Retinal pigment epithelial cell (primary cell): ENCODE measurements at regions not wholly inside any gene's neighbourhood (a gene's known extent, or its start where the extent isn't known, plus 50 kb on each side); places are given as distances from the start of the nearest gene placed in this dataset.

Experiments used
- DNase-seq: peaks from one replicate; pipeline ENCODE4 v3.0.0-alpha.2; 2010; ENCODE audit warnings: low read depth
- H3K4me3 ChIP-seq: 2 replicates; pipeline ENCODE4 v1.5.1; 2011; ENCODE audit warnings: mild to moderate bottlenecking, low read length, control low read depth, moderate library complexity
- TF ChIP-seq, protein P1 (sequence below): conservative IDR thresholded peaks from 2 replicates; pipeline ENCODE4 v1.5.1; 2011; ENCODE audit warnings: low read depth, low read length, control low read depth, inconsistent platforms

GRCh38 chr4:41870035-41870434, 65.2 kb upstream of the TMEM33 start:
- TF ChIP-seq, protein P1, sequence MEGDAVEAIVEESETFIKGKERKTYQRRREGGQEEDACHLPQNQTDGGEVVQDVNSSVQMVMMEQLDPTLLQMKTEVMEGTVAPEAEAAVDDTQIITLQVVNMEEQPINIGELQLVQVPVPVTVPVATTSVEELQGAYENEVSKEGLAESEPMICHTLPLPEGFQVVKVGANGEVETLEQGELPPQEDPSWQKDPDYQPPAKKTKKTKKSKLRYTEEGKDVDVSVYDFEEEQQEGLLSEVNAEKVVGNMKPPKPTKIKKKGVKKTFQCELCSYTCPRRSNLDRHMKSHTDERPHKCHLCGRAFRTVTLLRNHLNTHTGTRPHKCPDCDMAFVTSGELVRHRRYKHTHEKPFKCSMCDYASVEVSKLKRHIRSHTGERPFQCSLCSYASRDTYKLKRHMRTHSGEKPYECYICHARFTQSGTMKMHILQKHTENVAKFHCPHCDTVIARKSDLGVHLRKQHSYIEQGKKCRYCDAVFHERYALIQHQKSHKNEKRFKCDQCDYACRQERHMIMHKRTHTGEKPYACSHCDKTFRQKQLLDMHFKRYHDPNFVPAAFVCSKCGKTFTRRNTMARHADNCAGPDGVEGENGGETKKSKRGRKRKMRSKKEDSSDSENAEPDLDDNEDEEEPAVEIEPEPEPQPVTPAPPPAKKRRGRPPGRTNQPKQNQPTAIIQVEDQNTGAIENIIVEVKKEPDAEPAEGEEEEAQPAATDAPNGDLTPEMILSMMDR: no peak
- DNase-seq: no peak

GRCh38 chr4:41866799-41867677, 68.2 kb upstream of the TMEM33 start:
- no peak overlapping the region for H3K4me3 ChIP-seq
- no peak for DNase-seq

More at GRCh38 chr4:41870035-41870434, 65.2 kb upstream of the TMEM33 start:
- H3K4me3 ChIP-seq: no peak overlapping the region

GRCh38 chr4:41865981-41866798, 69.0 kb upstream of the TMEM33 start:
- no peak for DNase-seq
- TF ChIP-seq, protein P1: no peak

More at GRCh38 chr4:41866799-41867677, 68.2 kb upstream of the TMEM33 start:
- TF ChIP-seq, protein P1: no peak

GRCh38 chr4:41865306-41865980, 69.8 kb upstream of the TMEM33 start:
- no peak overlapping the region for H3K4me3 ChIP-seq
- DNase-seq: peak; percentile 11
- TF ChIP-seq, protein P1: no peak

More at GRCh38 chr4:41865981-41866798, 69.0 kb upstream of the TMEM33 start:
- no peak overlapping the region for H3K4me3 ChIP-seq

DNA sequence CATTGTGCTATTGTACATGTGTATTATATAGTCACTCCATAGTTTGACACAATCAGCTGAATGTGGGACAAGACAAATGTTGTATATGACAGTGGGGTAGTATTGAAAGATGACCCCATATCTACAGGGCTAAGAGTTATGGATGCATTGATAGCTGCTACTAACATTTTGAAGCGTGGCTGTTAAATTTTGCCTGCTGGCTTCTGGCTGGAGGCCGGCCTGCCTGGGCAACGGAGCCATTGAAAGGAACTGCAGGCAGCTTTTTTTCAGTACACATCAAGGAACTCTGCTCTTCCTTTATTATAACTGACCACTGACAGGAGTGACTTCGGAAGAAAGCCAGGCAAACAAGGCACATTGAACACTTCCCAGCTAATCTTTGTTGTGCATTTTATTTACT, 76.1 kb upstream of the TMEM33 start:
- DNase-seq: no peak
- no peak overlapping the region for H3K4me3 ChIP-seq
- TF ChIP-seq, protein P1: no peak

DNA sequence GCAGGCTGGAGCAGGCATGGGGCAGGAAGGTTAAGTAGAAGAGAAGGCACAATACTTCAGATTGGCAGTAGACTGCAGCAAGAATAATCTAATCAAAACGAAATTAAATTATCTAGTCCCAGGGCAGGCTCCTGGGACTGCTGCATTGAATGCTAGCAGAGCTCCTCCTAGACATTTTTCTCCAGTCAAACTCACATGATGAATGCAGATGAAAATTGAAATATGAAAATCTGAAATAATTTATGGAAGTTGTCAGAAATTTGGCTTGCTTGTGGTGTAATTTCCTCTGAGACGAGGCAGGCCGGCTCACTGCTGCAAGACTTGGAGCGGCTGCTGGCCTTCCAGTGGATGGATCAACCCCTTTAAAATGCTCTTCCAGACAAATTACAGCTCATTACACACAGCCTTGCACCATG, 78.0 kb upstream of the TMEM33 start:
- no peak overlapping the region for H3K4me3 ChIP-seq
- TF ChIP-seq, protein P1: no peak
- DNase-seq: no peak
